DOHH2 (cell line): ENCODE measurements at regions not wholly inside any gene's neighbourhood (a gene's known extent, or its start where the extent isn't known, plus 50 kb on each side); places are given as distances from the start of the nearest gene placed in this dataset.

ENCODE experiments used
- H3F3A ChIP-seq: fragments of 200-600 bp; sonication (generic), shearing (Covaris generic); 2 replicates; pipeline ENCODE4 v1.6.0; 2016; ENCODE audit warnings: antibody characterized with exemption, mild to moderate bottlenecking; ENCODE audit not compliant: control insufficient read depth, insufficient read depth
- H3K27ac ChIP-seq: fragments of 200-600 bp; sonication (generic); 2 replicates; pipeline ENCODE4 v1.5.1; 2014; ENCODE audit warnings: low read depth, mild to moderate bottlenecking, low read length, moderate library complexity
- H3K27me3 ChIP-seq: fragments of 200-600 bp; sonication (generic); 2 replicates; pipeline ENCODE4 v1.6.1; 2014; ENCODE audit warnings: mild to moderate bottlenecking, low read length, mixed read lengths; ENCODE audit not compliant: control insufficient read depth
- H3K36me3 ChIP-seq: fragments of 200-600 bp; sonication (generic); 2 replicates; pipeline ENCODE4 v1.6.1; 2014; ENCODE audit warnings: mild to moderate bottlenecking, low read length, moderate library complexity, mixed read lengths; ENCODE audit not compliant: control insufficient read depth
- H3K4me1 ChIP-seq: fragments of 200-600 bp; sonication (generic); 2 replicates; pipeline ENCODE4 v1.6.1; 2014; ENCODE audit warnings: mild to moderate bottlenecking, low read length, mixed read lengths; ENCODE audit not compliant: control insufficient read depth
- H3K4me2 ChIP-seq: fragments of 200-600 bp; sonication (generic); 2 replicates; pipeline ENCODE4 v1.6.0; 2014; ENCODE audit warnings: mild to moderate bottlenecking, low read length, moderate library complexity
- H3K4me3 ChIP-seq: fragments of 200-600 bp; sonication (generic); 2 replicates; pipeline ENCODE4 v1.5.1; 2014; ENCODE audit warnings: mild to moderate bottlenecking, low read length, mixed read lengths
- H3K79me2 ChIP-seq: fragments of 200-600 bp; sonication (generic); 2 replicates; pipeline ENCODE4 v1.6.1; 2014; ENCODE audit warnings: mild to moderate bottlenecking, low read length, mixed read lengths; ENCODE audit not compliant: control insufficient read depth
- H3K9me2 ChIP-seq: fragments of 200-600 bp; sonication (generic); replicated peaks from 2 replicates; pipeline ENCODE4 v1.6.1; 2014; ENCODE audit warnings: mild to moderate bottlenecking, low read length, mixed read lengths; ENCODE audit not compliant: control insufficient read depth
- H3K9me3 ChIP-seq: fragments of 200-600 bp; sonication (generic); 2 replicates; pipeline ENCODE4 v1.6.1; 2014; ENCODE audit warnings: antibody characterized with exemption, low read length, mixed read lengths; ENCODE audit not compliant: control insufficient read depth, insufficient read depth
- H4K20me1 ChIP-seq: fragments of 200-600 bp; sonication (generic); 2 replicates; pipeline ENCODE4 v1.6.0; 2014; ENCODE audit warnings: low read depth, mild to moderate bottlenecking, antibody characterized with exemption, low read length, moderate library complexity; ENCODE audit not compliant: control insufficient read depth, insufficient read depth
- CTCF ChIP-seq: fragments of 200-600 bp; sonication (generic); IDR thresholded peaks from one replicate; pipeline ENCODE4 v1.5.1; 2014; ENCODE audit warnings: antibody characterized with exemption, mild to moderate bottlenecking, low read depth, low read length; ENCODE audit not compliant: poor library complexity, severe bottlenecking
- EZH2phosphoT487 ChIP-seq: fragments of 200-600 bp; sonication (generic); IDR thresholded peaks from 2 replicates; pipeline ENCODE4 v1.6.1; 2017; ENCODE audit warnings: borderline replicate concordance, mild to moderate bottlenecking, antibody characterized with exemption, low read length, moderate library complexity, mixed read lengths

- Histone ChIP-seq H3K9me3 (no peaks in the 10 kb centered on the region), H3K27ac (no peak overlapping the region), H3K27me3 (no peaks in the 10 kb centered on the region), H3K4me3 (no peak overlapping the region), H3F3A (no peaks in the 10 kb centered on the region), H3K36me3 (no peaks in the 10 kb centered on the region), H3K4me2 (no peak overlapping the region), H3K9me2 (no peaks in the 10 kb centered on the region), H3K79me2 (no peaks in the 10 kb centered on the region), H3K4me1 (no peaks in the 10 kb centered on the region), H4K20me1 (no peaks in the 10 kb centered on the region)
- TF ChIP-seq CTCF (no peak), EZH2phosphoT487 (no peak)
Measured at GRCh38 chr13:108551674-108552073, 77.7 kb upstream of the MYO16 start.

- no peaks in the 10 kb centered on the region for H3K9me2 ChIP-seq
- no peak overlapping the region for H3K4me3 ChIP-seq
- H3K36me3 ChIP-seq: no peaks in the 10 kb centered on the region
- no peak overlapping the region for H3K27ac ChIP-seq
- no peak overlapping the region for H3K4me2 ChIP-seq
- no peaks in the 10 kb centered on the region for H3F3A ChIP-seq
- H3K9me3 ChIP-seq: no peaks in the 10 kb centered on the region
- no peaks in the 10 kb centered on the region for H3K79me2 ChIP-seq
- H3K4me1 ChIP-seq: no peaks in the 10 kb centered on the region
- TF ChIP-seq CTCF: no peak
- no peak for TF ChIP-seq EZH2phosphoT487
- H4K20me1 ChIP-seq: no peaks in the 10 kb centered on the region
- H3K27me3 ChIP-seq: no peaks in the 10 kb centered on the region
Measured at GRCh38 chr13:108558489-108558888, 70.9 kb upstream of the MYO16 start.

- Histone ChIP-seq H3K79me2 (no peaks in the 10 kb centered on the region), H4K20me1 (no peaks in the 10 kb centered on the region), H3F3A (no peaks in the 10 kb centered on the region), H3K27ac (no peak overlapping the region), H3K27me3 (no peaks in the 10 kb centered on the region), H3K4me2 (no peak overlapping the region), H3K36me3 (no peaks in the 10 kb centered on the region), H3K4me1 (no peaks in the 10 kb centered on the region), H3K4me3 (no peak overlapping the region), H3K9me3 (no peaks in the 10 kb centered on the region), H3K9me2 (no peaks in the 10 kb centered on the region)
- TF ChIP-seq EZH2phosphoT487 (no peak), CTCF (no peak)
Measured at GRCh38 chr13:108560093-108560492, 69.3 kb upstream of the MYO16 start.

GRCh38 chr13:108561149-108561548 lies 68.3 kb upstream of the MYO16 start:
- no peak for TF ChIP-seq EZH2phosphoT487
- no peak for TF ChIP-seq CTCF
- Histone ChIP-seq H3K9me3 (no peaks in the 10 kb centered on the region), H3K27ac (no peak overlapping the region)

More at GRCh38 chr13:108561149-108561548, 68.3 kb upstream of the MYO16 start:
- no peaks in the 10 kb centered on the region for H3F3A ChIP-seq
- H3K79me2 ChIP-seq: no peaks in the 10 kb centered on the region
- no peak overlapping the region for H3K4me3 ChIP-seq
- H3K9me2 ChIP-seq: no peaks in the 10 kb centered on the region
- no peaks in the 10 kb centered on the region for H3K36me3 ChIP-seq
- H4K20me1 ChIP-seq: no peaks in the 10 kb centered on the region
- H3K4me1 ChIP-seq: no peaks in the 10 kb centered on the region
- H3K27me3 ChIP-seq: no peaks in the 10 kb centered on the region
- no peak overlapping the region for H3K4me2 ChIP-seq
